ENCODE measurements at regions not wholly inside any gene's neighbourhood (a gene's known extent, or its start where the extent isn't known, plus 50 kb on each side); places are given as distances from the start of the nearest gene placed in this dataset.

- DNase-seq (ENCODE audit: low read depth): no peak
Measured at GRCh38 chr2:236673823-236674185, 104.2 kb downstream of the ACKR3 start.

- no peak for DNase-seq (ENCODE audit: low read depth)
Measured at GRCh38 chr2:236674238-236674637, 104.6 kb downstream of the ACKR3 start.

GRCh38 chr2:236674646-236675045, 105.0 kb downstream of the ACKR3 start:
- no peak for DNase-seq (ENCODE audit: low read depth)

- peak; percentile 58 for DNase-seq (ENCODE audit: low read depth)
Measured at GRCh38 chr2:236675051-236675450, 105.4 kb downstream of the ACKR3 start.

GRCh38 chr2:236675526-236675925, 105.9 kb downstream of the ACKR3 start:
- DNase-seq (ENCODE audit: low read depth): no peak

GRCh38 chr2:236676136-236676873, 106.7 kb downstream of the ACKR3 start:
- no peak for DNase-seq (ENCODE audit: low read depth)

- no peak for DNase-seq (ENCODE audit: low read depth)
Measured at GRCh38 chr2:236677368-236677767, 107.7 kb downstream of the ACKR3 start.

- no peak for DNase-seq (ENCODE audit: low read depth)
Measured at GRCh38 chr2:236678307-236678975, 108.8 kb downstream of the ACKR3 start.

- DNase-seq (ENCODE audit: low read depth): peak; percentile 90
Measured at GRCh38 chr2:236679884-236680860, 110.5 kb downstream of the ACKR3 start.

- DNase-seq (ENCODE audit: low read depth): peak; percentile 27
Measured at GRCh38 chr2:236682651-236683422, 113.2 kb downstream of the ACKR3 start.

- no peak for DNase-seq (ENCODE audit: low read depth)
Measured at GRCh38 chr2:236684504-236685256, 115.1 kb downstream of the ACKR3 start.

GRCh38 chr2:236685361-236685760, 115.7 kb downstream of the ACKR3 start:
- no peak for DNase-seq (ENCODE audit: low read depth)

GRCh38 chr2:236685979-236686520, 116.4 kb downstream of the ACKR3 start:
- DNase-seq (ENCODE audit: low read depth): no peak

GRCh38 chr2:236686561-236686960, 116.9 kb downstream of the ACKR3 start:
- DNase-seq (ENCODE audit: low read depth): no peak

GRCh38 chr2:236687296-236687965, 117.8 kb downstream of the ACKR3 start:
- DNase-seq (ENCODE audit: low read depth): no peak

GRCh38 chr2:236688157-236688556, 118.5 kb downstream of the ACKR3 start:
- DNase-seq (ENCODE audit: low read depth): no peak

- no peak for DNase-seq (ENCODE audit: low read depth)
Measured at GRCh38 chr2:236688563-236689392, 119.2 kb downstream of the ACKR3 start.

GRCh38 chr2:236689393-236689700, 119.7 kb downstream of the ACKR3 start:
- no peak for DNase-seq (ENCODE audit: low read depth)

GRCh38 chr2:236689981-236690380, 120.4 kb downstream of the ACKR3 start:
- no peak for DNase-seq (ENCODE audit: low read depth)

Data from EH (cell line).